ENCODE measurements at regions not wholly inside any gene's neighbourhood (a gene's known extent, or its start where the extent isn't known, plus 50 kb on each side); places are given as distances from the start of the nearest gene placed in this dataset.
A peak's percentile ranks its signal among the peaks of the same experiment; 100 is the strongest.
"Not testable (repeated sequence)": the region's sequence is repeated elsewhere in the genome, so short reads cannot be mapped to it uniquely, and the experiment has no call there.

GRCh38 chr2:195532628-195533271 is 124.3 kb upstream of the SLC39A10 start:
- peak in 1 of 2 donors; percentile 15 for DNase-seq
- TF ChIP-seq POLR2A (IDR thresholded peaks at IDR 0.05) (no peak), CTCF (IDR thresholded peaks at IDR 0.05) (no peak)
- H3K4me1 ChIP-seq, result peaks cover 5 to 22% of the 10 kb centered on the region in 2 donors
- H3K4me3 ChIP-seq (replicated peaks in 1 of 3), result peak overlapping the region in 1 of 3 donors; percentile 20
- 10 to 11% methylated on average over 5 of the region's 5 CpGs for WGBS, 2 donors
- intact Hi-C loops (cut with DNase I), result no loop called here
- H3K9me3 ChIP-seq, result no peaks in the 10 kb centered on the region
- H3K27ac ChIP-seq, result peak overlapping the region; percentile 53 to 59 (median 58)
- no peaks in the 10 kb centered on the region for H3K36me3 ChIP-seq
- no peaks in the 10 kb centered on the region for H3K27me3 ChIP-seq

GRCh38 chr2:195532255-195532627 is 124.8 kb upstream of the SLC39A10 start:
- intact Hi-C loops (cut with DNase I), result no loop called here
- H3K4me1 ChIP-seq, result peaks cover 5 to 22% of the 10 kb centered on the region in 2 donors
- H3K27ac ChIP-seq, result peak overlapping the region; percentile 53 to 59 (median 58)
- H3K9me3 ChIP-seq, result no peaks in the 10 kb centered on the region
- no peaks in the 10 kb centered on the region for H3K36me3 ChIP-seq
- no peak overlapping the region for H3K4me3 ChIP-seq (replicated peaks in 1 of 3)
- WGBS, 2 donors, result 26 to 65% methylated on average over 1 of the region's 1 CpG
- H3K27me3 ChIP-seq, result no peaks in the 10 kb centered on the region
- TF ChIP-seq POLR2A (IDR thresholded peaks at IDR 0.05) (no peak), CTCF (IDR thresholded peaks at IDR 0.05) (no peak)
- no peak for DNase-seq

- 11 to 29% methylated on average over 2 of the region's 2 CpGs for WGBS, 2 donors
- Histone ChIP-seq H3K4me3 (replicated peaks in 1 of 3) (no peak overlapping the region), H3K4me1 (peaks cover 5 to 22% of the 10 kb centered on the region in 2 donors), H3K27ac (peak overlapping the region; percentile 7 to 59 (median 53)), H3K9me3 (no peaks in the 10 kb centered on the region), H3K27me3 (no peaks in the 10 kb centered on the region), H3K36me3 (no peaks in the 10 kb centered on the region)
- peak in 1 of 2 donors; percentile 24 for DNase-seq
- intact Hi-C loops (cut with DNase I), result no loop called here
- TF ChIP-seq POLR2A (IDR thresholded peaks at IDR 0.05), result no peak
- peak in 1 of 6 experiments; percentile 17 for TF ChIP-seq CTCF (IDR thresholded peaks at IDR 0.05)
Measured at GRCh38 chr2:195531754-195532153, 125.3 kb upstream of the SLC39A10 start.

- H3K27ac ChIP-seq; H3K4me3 ChIP-seq (replicated peaks in 1 of 3); H3K9me3 ChIP-seq; intact Hi-C loops (cut with DNase I); DNase-seq; H3K36me3 ChIP-seq; H3K27me3 ChIP-seq; H3K4me1 ChIP-seq: not testable (repeated sequence)
- WGBS, 2 donors, result 89 to 95% methylated on average over 7 to 9 of the region's 10 CpGs
Measured at GRCh38 chr2:195523242-195523641, 133.8 kb upstream of the SLC39A10 start.

GRCh38 chr2:195521589-195521988 is 135.4 kb upstream of the SLC39A10 start:
- 80 to 85% methylated on average over 3 of the region's 3 CpGs for WGBS, 2 donors

More at GRCh38 chr2:195521589-195521988, 135.4 kb upstream of the SLC39A10 start:
- no peaks in the 10 kb centered on the region for H3K9me3 ChIP-seq
- no peak for DNase-seq
- no peak overlapping the region for H3K27ac ChIP-seq
- intact Hi-C loops (cut with DNase I), result no loop called here
- H3K36me3 ChIP-seq, result no peaks in the 10 kb centered on the region
- no peak overlapping the region for H3K4me3 ChIP-seq (replicated peaks in 1 of 3)
- no peaks in the 10 kb centered on the region for H3K27me3 ChIP-seq
- TF ChIP-seq POLR2A (IDR thresholded peaks at IDR 0.05), result no peak
- TF ChIP-seq CTCF (IDR thresholded peaks at IDR 0.05), result no peak
- H3K4me1 ChIP-seq, result no peaks in the 10 kb centered on the region
